Stimulated activated CD4-positive, alpha-beta T cell treated with anti-CD3 and anti-CD28 coated beads, Interleukin-4, amount 100 ng/mL, for 4 hours (primary cell): ENCODE measurements at regions not wholly inside any gene's neighbourhood (a gene's known extent, or its start where the extent isn't known, plus 50 kb on each side); places are given as distances from the start of the nearest gene placed in this dataset.

ENCODE experiments used
- DNase-seq, 2 experiments: peaks; one replicate each; pipeline ENCODE4 v3.0.0-alpha.2; 2020

- DNase-seq: no peak
These were observed 139.4 kb downstream of the ID4 start for GRCh38 chr6:19976411-19977129.

GRCh38 chr6:19979059-19979458, 141.9 kb downstream of the ID4 start:
- no peak for DNase-seq

- no peak for DNase-seq
These were observed 142.8 kb downstream of the ID4 start for GRCh38 chr6:19979986-19980385.

GRCh38 chr6:19983374-19983773, 146.2 kb downstream of the ID4 start:
- DNase-seq: no peak

GRCh38 chr6:19986691-19987438, 149.7 kb downstream of the ID4 start:
- no peak for DNase-seq

GRCh38 chr6:19988555-19988954, 151.4 kb downstream of the ID4 start:
- DNase-seq: no peak

- no peak for DNase-seq
These were observed 154.0 kb downstream of the ID4 start for GRCh38 chr6:19991176-19991575.

- DNase-seq: no peak
These were observed 157.7 kb downstream of the ID4 start for GRCh38 chr6:19994909-19995308.

- DNase-seq: no peak
These were observed 158.5 kb downstream of the ID4 start for GRCh38 chr6:19995575-19996257.

GRCh38 chr6:19997104-19997503, 159.9 kb downstream of the ID4 start:
- DNase-seq: no peak

- no peak for DNase-seq
These were observed 161.4 kb downstream of the ID4 start for GRCh38 chr6:19998541-19998940.

GRCh38 chr6:19999319-20000191, 162.4 kb downstream of the ID4 start:
- DNase-seq: no peak

GRCh38 chr6:20001286-20001685, 164.1 kb downstream of the ID4 start:
- no peak for DNase-seq

GRCh38 chr6:20006037-20006436, 168.9 kb downstream of the ID4 start:
- DNase-seq: no peak

GRCh38 chr6:20008131-20008530, 171.0 kb downstream of the ID4 start:
- DNase-seq: no peak

GRCh38 chr6:20013066-20013861, 176.1 kb downstream of the ID4 start:
- no peak for DNase-seq

- no peak for DNase-seq
These were observed 177.3 kb downstream of the ID4 start for GRCh38 chr6:20014508-20014907.

- no peak for DNase-seq
These were observed 183.4 kb downstream of the ID4 start for GRCh38 chr6:20020526-20020925.

- DNase-seq: no peak
These were observed 184.6 kb downstream of the ID4 start for GRCh38 chr6:20021795-20022194.

- peak; percentile 2 to 12 for DNase-seq
These were observed 186.6 kb downstream of the ID4 start for GRCh38 chr6:20023549-20024315.

GRCh38 chr6:20024316-20024673, 187.1 kb downstream of the ID4 start:
- DNase-seq: no peak
